Breast epithelium (tissue), 4 donors: ENCODE measurements at regions not wholly inside any gene's neighbourhood (a gene's known extent, or its start where the extent isn't known, plus 50 kb on each side); places are given as distances from the start of the nearest gene placed in this dataset.

Source experiments
- DNase-seq, 2 donors: peaks; one replicate each; pipeline ENCODE4 v3.0.0-alpha.2; 2019; ENCODE audit warnings: low spot score in 2 of 2
- H3K27ac ChIP-seq, 2 donors: fragments of 200-600 bp; sonication (generic) in 1 of 2; one replicate each; pipeline ENCODE4 v1.5.1; 2016 to 2019; ENCODE audit warnings: mild to moderate bottlenecking in 1 of 2
- H3K27me3 ChIP-seq, 2 donors: fragments of 200-600 bp; sonication (generic) in 1 of 2; one replicate each; pipeline versions ENCODE4 v1.5.1 to v1.6.0; 2017 to 2019; ENCODE audit warnings: control low read depth in 1 of 2, mild to moderate bottlenecking in 1 of 2
- H3K36me3 ChIP-seq: fragments of 200-600 bp; one replicate; pipeline ENCODE4 v1.5.1; 2019
- H3K4me1 ChIP-seq, 2 donors: fragments of 200-600 bp; sonication (generic); one replicate each; pipeline ENCODE4 v1.5.1; 2016 to 2019; ENCODE audit warnings: control low read depth in 1 of 2
- H3K4me3 ChIP-seq, 3 donors: fragments of 200-600 bp; sonication (generic); 1 replicate in 2 of 3; 2 replicates in 1 of 3; pipeline ENCODE4 v1.5.1; 2016 to 2019; ENCODE audit warnings: mild to moderate bottlenecking in 3 of 3, moderate library complexity in 2 of 3
- H3K9me3 ChIP-seq, 2 donors: fragments of 200-600 bp; sonication (generic) in 1 of 2; one replicate each; pipeline ENCODE4 v1.5.1; 2016 to 2019; ENCODE audit warnings: control low read depth in 1 of 2
- POLR2A ChIP-seq: fragments of 450-650 bp; IDR thresholded peaks from one replicate; pipeline ENCODE4 v1.6.1; 2016; ENCODE audit warnings: antibody characterized with exemption, mild to moderate bottlenecking, moderate library complexity
- POLR2AphosphoS5 ChIP-seq, 3 donors: sonication (generic); formaldehyde crosslinking; IDR thresholded peaks; one replicate each; pipeline ENCODE4 v1.6.1; 2017; ENCODE audit warnings: antibody characterized with exemption in 3 of 3
- intact Hi-C: fragments of 100-400 bp; cut with DNase I; formaldehyde crosslinking; loops from one replicate; pipeline ENCODE4 v1.15.1; 2023; ENCODE audit warnings: low total_unique reads
- TF ChIP-seq, protein P1 (sequence below), 3 donors: fragments of 450-650 bp; IDR thresholded peaks; one replicate each; pipeline ENCODE4 v1.5.1; 2016 to 2017; ENCODE audit warnings: antibody characterized with exemption in 3 of 3, mild to moderate bottlenecking in 3 of 3, moderate library complexity in 3 of 3

DNA sequence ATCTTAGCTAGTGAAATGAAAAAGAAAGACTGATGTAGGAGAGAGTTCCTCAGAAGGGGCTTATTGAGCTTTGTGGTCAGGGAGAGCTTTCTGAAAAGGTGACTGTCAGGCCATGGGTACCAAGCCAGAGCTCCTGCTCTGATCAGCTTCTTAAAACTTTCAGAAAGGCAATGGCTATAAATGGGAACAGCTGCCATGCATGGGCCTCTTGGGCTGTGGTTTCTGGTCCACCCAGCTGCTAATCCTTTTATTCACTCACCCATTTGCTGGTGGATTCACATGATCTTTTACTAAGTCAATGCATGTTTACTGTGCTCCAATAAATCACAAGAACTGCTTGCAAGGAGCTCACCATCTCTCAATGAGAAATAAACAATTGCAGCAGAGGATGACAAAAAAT, 60.1 kb upstream of the ZPBP start:
- DNase-seq = no peak
- TF ChIP-seq POLR2A (no peak), POLR2AphosphoS5 (IDR thresholded peaks at IDR 0.05) (no peak)
- TF ChIP-seq, protein P1, sequence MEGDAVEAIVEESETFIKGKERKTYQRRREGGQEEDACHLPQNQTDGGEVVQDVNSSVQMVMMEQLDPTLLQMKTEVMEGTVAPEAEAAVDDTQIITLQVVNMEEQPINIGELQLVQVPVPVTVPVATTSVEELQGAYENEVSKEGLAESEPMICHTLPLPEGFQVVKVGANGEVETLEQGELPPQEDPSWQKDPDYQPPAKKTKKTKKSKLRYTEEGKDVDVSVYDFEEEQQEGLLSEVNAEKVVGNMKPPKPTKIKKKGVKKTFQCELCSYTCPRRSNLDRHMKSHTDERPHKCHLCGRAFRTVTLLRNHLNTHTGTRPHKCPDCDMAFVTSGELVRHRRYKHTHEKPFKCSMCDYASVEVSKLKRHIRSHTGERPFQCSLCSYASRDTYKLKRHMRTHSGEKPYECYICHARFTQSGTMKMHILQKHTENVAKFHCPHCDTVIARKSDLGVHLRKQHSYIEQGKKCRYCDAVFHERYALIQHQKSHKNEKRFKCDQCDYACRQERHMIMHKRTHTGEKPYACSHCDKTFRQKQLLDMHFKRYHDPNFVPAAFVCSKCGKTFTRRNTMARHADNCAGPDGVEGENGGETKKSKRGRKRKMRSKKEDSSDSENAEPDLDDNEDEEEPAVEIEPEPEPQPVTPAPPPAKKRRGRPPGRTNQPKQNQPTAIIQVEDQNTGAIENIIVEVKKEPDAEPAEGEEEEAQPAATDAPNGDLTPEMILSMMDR (IDR thresholded peaks at IDR 0.05) = no peak
- Histone ChIP-seq H3K9me3 (no peaks in the 10 kb centered on the region), H3K27me3 (no peaks in the 10 kb centered on the region), H3K4me1 (no peaks in the 10 kb centered on the region), H3K4me3 (no peak overlapping the region), H3K27ac (no peak overlapping the region), H3K36me3 (no peaks in the 10 kb centered on the region)
- intact Hi-C loops = no loop called here

DNA sequence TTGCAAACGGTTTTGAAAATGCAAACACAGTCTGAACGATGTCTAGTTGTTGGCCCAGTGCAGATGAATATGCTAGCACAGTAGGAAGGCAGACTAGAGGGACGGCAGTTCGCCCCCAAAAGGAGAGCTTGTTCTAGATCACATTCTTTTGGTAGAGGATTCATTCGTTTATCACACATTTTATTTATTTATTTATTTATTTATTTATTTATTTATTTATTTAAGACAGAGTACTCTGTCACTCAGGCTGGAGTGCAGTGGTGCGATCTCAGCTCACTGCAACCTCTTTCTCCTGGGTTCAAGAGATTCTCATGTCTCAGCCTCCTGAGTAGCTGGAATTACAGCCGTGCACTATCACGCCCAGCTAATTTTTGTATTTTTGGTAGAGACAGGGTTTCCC, 59.4 kb upstream of the ZPBP start:
- no peaks in the 10 kb centered on the region for H3K27me3 ChIP-seq
- no peaks in the 10 kb centered on the region for H3K4me1 ChIP-seq
- H3K27ac ChIP-seq = no peak overlapping the region
- TF ChIP-seq POLR2A = no peak
- TF ChIP-seq POLR2AphosphoS5 (IDR thresholded peaks at IDR 0.05) = no peak
- TF ChIP-seq, protein P1 (IDR thresholded peaks at IDR 0.05) = no peak
- intact Hi-C loops = no loop called here
- DNase-seq = no peak
- no peaks in the 10 kb centered on the region for H3K9me3 ChIP-seq
- no peak overlapping the region for H3K4me3 ChIP-seq
- no peaks in the 10 kb centered on the region for H3K36me3 ChIP-seq

DNA sequence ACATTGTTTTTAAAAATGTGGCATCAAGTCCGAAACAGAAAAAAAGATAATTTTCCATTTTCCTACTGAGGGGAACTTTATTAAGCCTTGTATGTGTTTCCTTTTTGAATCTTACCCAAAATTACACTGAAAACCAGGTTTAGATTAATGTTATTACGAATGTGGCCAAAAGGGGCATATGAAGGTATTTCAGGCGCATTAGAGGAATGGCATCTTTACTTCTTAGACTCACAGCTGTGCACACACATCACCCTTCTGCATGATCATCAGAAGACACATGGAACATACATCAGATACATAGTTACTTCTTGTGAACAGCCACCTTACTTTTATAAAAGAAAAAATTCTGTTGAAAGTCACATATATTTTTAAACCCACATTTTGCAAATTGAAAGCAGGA, 58.6 kb upstream of the ZPBP start:
- intact Hi-C loops = no loop called here

DNA sequence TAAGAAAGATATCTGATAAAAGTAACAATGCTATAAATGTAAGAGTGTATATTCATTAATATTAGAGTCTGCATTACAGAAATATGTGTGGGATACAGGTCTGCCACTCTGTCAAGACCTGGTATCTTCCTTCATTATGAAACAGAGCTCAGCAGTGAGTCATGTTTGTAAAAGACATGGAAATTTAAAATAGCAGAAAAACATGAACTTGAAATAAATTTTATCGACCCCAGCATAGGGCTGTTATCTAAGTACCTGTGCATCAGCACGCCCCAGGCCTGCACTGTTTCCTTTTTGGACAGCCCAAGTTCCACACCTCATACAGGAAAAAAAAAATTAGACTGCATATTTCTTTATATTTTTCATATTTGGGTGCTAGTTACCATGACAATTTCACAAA, 58.0 kb upstream of the ZPBP start:
- Histone ChIP-seq H3K4me3 (no peak overlapping the region), H3K4me1 (no peaks in the 10 kb centered on the region), H3K27me3 (no peaks in the 10 kb centered on the region), H3K27ac (no peak overlapping the region), H3K9me3 (no peaks in the 10 kb centered on the region), H3K36me3 (no peaks in the 10 kb centered on the region)
- intact Hi-C loops = no loop called here
- no peak for TF ChIP-seq POLR2AphosphoS5 (IDR thresholded peaks at IDR 0.05)
- no peak for DNase-seq

More for the DNA sequence above, 58.6 kb upstream of the ZPBP start:
- no peaks in the 10 kb centered on the region for H3K4me1 ChIP-seq
- H3K27ac ChIP-seq = no peak overlapping the region
- TF ChIP-seq POLR2AphosphoS5 (IDR thresholded peaks at IDR 0.05) (no peak), POLR2A (no peak)
- TF ChIP-seq, protein P1 (IDR thresholded peaks at IDR 0.05) = no peak
- no peaks in the 10 kb centered on the region for H3K9me3 ChIP-seq
- no peaks in the 10 kb centered on the region for H3K27me3 ChIP-seq
- no peak overlapping the region for H3K4me3 ChIP-seq
- no peak for DNase-seq
- H3K36me3 ChIP-seq = no peaks in the 10 kb centered on the region

DNA sequence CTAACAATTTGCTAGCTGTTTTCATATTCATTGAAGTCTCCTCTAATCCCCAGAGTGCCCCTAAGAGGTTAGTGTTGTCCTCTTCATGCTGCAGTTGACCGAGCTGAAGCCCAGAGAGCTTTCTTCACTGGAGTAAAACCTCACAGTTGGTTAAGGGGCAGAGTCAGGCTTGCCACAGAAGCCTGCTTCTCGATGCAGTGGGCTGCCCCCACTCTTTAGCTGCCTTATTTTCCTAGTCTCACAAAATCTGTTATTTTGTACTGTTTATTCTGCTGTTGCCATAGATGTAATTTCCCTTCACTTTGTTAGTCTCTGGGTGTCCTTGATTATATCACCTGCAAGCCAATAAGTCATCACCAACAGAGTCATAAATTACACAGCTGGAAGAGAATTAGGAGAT, 56.3 kb upstream of the ZPBP start:
- H3K27ac ChIP-seq = no peak overlapping the region
- no peak for DNase-seq
- no peaks in the 10 kb centered on the region for H3K4me1 ChIP-seq
- intact Hi-C loops = loop anchor here (10.0 kb wide), 1 partner anchor 215 kb away; no protein-coding TSS in a partner anchor
- no peak overlapping the region for H3K4me3 ChIP-seq
- H3K9me3 ChIP-seq = no peaks in the 10 kb centered on the region
- no peaks in the 10 kb centered on the region for H3K27me3 ChIP-seq
- TF ChIP-seq, protein P1 (IDR thresholded peaks at IDR 0.05) = no peak
- H3K36me3 ChIP-seq = no peaks in the 10 kb centered on the region
